HG03442 (cell line): ENCODE measurements at regions not wholly inside any gene's neighbourhood (a gene's known extent, or its start where the extent isn't known, plus 50 kb on each side); places are given as distances from the start of the nearest gene placed in this dataset.

Experiments used
- ATAC-seq: cut with Tn5 transposase; IDR thresholded peaks from one replicate; pipeline ENCODE4 v1.9.1; 2021; ENCODE audit warnings: mild to moderate bottlenecking, moderate library complexity; ENCODE audit not compliant: unreplicated experiment

- no peak for ATAC-seq
These were observed 51.0 kb upstream of the LMCD1 start for GRCh38 chr3:8450618-8451017.

GRCh38 chr3:8451696-8452095 lies 49.9 kb upstream of the LMCD1 start:
- no peak for ATAC-seq
